ENCODE measurements at regions not wholly inside any gene's neighbourhood (a gene's known extent, or its start where the extent isn't known, plus 50 kb on each side); places are given as distances from the start of the nearest gene placed in this dataset.

GRCh38 chr20:52809003-52809402, 163.2 kb upstream of the TSHZ2 start:
- TF ChIP-seq CTCF (IDR thresholded peaks at IDR 0.05 in 8 of 11, conservative IDR thresholded peaks at IDR 0.05 in 3 of 11) (no peak), POLR2AphosphoS5 (IDR thresholded peaks at IDR 0.05) (no peak)

Data from spleen (tissue), 7 donors.